HG02981 (cell line): ENCODE measurements at regions not wholly inside any gene's neighbourhood (a gene's known extent, or its start where the extent isn't known, plus 50 kb on each side); places are given as distances from the start of the nearest gene placed in this dataset.

ENCODE experiments used
- ATAC-seq: cut with Tn5 transposase; IDR thresholded peaks from one replicate; pipeline ENCODE4 v1.9.1; 2021; ENCODE audit warnings: mild to moderate bottlenecking, moderate library complexity; ENCODE audit not compliant: unreplicated experiment

DNA sequence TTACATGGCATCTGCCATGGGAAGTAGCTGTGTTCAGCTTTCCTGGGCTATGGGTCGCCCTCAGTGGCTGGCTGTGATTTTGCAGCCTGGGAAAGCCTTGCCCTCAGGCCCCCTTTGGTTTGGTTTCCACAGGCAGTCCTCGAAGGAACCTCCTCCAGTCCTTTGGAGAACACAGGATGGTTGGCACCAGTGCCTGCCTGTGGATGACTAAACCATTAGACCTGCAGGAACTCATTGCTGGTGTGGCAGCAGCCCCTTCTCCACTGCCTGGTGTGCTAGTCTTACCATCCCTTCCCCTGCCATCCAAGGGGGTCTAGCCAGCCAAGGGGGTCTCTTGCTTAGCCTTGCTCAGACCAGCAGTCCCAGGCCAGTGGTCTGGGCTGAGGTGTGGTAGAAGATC is 71.4 kb upstream of the PJA1 start:
- no peak for ATAC-seq

DNA sequence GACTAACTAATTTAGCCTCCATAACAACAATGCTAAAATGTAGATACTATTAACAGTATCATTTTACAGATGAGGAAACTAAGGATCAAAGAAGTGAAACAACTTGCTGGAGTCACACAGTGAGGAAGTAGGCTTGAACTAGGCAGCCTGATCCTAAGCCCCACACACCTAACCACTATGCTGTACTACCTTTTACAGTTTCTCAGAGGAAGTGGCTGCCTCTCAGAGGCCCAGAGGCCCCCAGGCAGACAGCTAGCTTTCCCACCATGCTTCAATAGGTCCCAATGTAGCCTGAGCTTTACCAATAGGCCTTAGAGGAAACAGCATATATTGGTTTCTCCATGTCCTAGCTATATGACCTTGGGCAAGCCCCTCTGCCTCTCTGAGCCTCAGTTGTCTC is 69.4 kb upstream of the PJA1 start:
- no peak for ATAC-seq

DNA sequence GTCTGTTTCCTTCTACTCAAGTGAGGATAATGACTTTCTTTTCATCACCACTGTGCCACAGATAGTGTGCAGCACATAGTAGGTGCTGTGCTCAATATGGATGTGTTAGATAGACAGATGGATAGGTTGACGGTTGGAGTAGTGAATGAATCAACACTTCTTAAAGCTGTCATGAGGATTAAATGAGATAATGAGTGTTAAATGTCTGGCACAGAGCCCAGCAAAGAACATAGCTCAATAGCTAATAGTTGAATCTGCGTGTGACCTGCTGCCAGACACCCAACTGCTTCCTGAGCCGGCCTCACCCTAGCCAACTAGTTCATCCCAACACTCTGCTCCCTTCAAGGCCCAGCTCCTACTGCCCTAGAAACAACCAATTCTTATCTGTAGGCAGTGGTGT is 67.7 kb upstream of the PJA1 start:
- no peak for ATAC-seq

DNA sequence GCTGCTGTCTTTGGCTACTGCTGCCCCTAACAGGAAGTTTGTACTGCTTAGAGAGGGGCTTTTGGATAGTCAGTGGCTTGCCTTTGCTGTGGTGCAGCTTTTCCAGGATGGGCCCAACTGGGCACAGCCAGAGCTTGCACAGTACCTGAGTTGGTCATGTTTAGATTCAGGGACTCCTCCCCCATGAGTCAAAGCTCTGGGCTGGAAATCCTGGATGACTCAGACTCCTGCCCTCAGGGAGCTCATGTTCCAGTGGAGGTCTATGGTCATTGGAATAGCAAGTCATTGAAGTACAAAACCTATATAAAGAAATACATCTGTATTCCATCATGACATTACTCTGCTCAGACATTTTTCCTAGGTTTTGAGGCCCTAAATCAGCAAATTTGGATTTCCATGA is 66.7 kb upstream of the PJA1 start:
- ATAC-seq = no peak

GRCh38 chrX:69229436-69229835 is 64.2 kb upstream of the PJA1 start:
- no peak for ATAC-seq

- ATAC-seq = no peak
Measured at GRCh38 chrX:69228732-69229131, 63.5 kb upstream of the PJA1 start.

DNA sequence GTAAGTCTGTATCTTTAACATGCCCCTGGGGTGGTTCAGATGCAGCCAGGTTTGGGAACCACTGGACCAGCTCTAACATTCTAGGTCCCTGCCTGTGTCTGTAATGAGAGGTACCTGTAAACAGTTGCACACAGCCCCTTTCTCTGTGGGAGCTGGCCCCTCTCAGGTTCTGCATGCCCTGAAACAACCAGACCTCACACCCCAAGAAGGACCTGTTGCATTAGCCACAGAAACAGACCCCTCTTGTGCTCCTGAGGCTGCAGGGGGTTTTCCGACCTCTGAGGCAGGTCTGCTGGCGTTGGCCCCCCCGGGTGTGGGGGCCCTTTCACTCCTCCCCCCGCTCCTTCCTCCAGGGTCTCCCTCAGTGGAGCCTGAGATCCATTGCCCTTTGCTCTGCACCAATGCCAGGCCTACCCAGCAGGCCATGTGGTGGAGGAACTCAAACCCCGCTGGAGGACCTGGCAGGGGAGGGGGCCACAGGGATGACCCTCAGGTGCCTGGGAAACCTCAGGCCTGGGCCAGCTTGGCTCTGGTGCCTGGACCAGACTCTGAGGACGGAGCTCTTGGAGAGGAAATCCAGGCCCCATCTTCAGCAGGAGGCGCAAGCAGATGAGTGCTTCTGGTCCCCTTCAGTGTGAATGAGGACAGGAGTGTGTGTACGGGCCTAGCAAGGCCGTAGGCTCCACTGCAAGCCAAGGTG is 61.4 kb upstream of the PJA1 start:
- no peak for ATAC-seq

DNA sequence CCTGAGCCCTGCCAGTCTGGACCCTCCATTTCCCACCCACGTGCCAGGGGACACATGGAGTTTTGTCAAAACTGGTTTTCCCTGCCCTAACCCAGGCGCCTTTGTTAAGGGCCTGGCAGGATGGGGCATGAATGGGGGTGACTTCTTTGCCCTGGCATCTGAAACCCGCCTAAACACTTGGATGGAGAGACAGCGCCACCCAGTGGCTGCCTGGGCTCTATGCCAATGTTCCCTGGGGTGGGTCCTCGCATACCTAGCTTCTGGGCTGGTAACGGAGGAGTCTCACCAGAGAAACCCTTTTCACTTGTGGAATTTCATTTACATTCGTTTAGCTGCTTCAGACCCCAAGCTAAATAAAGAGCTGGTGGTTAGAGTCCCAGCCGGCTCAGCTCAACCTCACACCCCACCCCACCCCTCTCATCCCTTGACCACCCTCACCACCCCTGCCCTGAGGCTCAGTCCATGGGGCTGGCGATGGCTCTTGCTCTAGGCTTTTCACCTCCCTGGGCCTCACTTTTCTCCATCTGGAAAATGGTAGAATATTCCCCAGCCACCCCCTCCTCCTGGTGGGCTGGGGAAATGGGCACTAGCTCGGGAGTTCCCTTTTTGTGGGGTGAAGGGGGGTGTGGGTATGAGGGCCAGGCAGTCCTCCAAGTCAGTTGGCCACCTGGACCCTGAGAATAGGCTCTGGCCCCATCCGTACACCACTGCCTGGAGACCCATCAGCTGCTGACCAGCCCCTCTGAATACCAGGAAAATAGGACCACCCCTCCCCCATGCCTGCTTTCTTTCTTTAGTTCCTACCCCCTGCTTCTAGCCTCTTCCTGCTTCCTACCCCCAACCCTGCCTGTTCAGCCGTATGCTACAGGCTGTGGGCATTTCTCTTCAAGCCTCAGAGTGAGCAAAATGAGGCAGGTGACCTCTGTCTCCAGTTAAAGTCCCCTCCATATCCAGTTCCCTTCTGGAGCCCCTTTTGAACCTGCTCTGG is 57.1 kb upstream of the PJA1 start:
- ATAC-seq = no peak

GRCh38 chrX:69221239-69222102 is 56.2 kb upstream of the PJA1 start:
- no peak for ATAC-seq

DNA sequence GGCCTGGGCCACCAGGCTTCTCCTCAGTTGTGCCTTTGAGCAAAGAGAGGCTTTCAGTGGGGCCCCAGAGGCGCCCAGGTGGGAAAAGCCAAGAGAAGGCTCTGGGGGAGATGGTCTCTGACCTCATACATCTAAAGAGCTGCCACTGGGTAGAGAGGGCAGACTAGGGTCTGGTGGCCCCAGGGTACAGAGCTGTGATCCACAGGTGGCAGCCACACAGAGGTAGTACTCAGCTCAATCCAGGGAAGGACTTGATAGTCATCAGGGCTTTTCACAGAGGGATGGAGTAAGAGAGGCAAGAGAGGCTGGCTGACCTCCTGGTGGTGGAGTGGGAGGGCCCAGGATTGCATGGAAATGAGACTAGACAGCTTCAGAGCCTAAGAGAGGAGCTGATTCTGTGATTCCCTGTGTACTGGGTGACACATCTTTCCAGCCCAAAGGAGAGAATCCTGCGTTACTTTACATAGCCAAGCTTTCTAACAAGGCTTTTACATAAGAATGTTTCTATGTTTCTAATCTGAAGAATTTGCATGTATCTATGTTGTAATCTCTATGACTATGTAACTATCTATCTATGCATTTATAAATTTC is 53.2 kb upstream of the PJA1 start:
- no peak for ATAC-seq

GRCh38 chrX:69216911-69217310 is 51.7 kb upstream of the PJA1 start:
- ATAC-seq = no peak

GRCh38 chrX:69216446-69216845 is 51.2 kb upstream of the PJA1 start:
- no peak for ATAC-seq

GRCh38 chrX:69215161-69215875 is 50.1 kb upstream of the PJA1 start:
- ATAC-seq = no peak
